ENCODE measurements at regions not wholly inside any gene's neighbourhood (a gene's known extent, or its start where the extent isn't known, plus 50 kb on each side); places are given as distances from the start of the nearest gene placed in this dataset.

GRCh38 chr2:128922154-128922553 lies 603.5 kb upstream of the HS6ST1 start:
- TF ChIP-seq, protein P1, sequence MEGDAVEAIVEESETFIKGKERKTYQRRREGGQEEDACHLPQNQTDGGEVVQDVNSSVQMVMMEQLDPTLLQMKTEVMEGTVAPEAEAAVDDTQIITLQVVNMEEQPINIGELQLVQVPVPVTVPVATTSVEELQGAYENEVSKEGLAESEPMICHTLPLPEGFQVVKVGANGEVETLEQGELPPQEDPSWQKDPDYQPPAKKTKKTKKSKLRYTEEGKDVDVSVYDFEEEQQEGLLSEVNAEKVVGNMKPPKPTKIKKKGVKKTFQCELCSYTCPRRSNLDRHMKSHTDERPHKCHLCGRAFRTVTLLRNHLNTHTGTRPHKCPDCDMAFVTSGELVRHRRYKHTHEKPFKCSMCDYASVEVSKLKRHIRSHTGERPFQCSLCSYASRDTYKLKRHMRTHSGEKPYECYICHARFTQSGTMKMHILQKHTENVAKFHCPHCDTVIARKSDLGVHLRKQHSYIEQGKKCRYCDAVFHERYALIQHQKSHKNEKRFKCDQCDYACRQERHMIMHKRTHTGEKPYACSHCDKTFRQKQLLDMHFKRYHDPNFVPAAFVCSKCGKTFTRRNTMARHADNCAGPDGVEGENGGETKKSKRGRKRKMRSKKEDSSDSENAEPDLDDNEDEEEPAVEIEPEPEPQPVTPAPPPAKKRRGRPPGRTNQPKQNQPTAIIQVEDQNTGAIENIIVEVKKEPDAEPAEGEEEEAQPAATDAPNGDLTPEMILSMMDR (IDR thresholded peaks at IDR 0.05) = no peak
- no peak for TF ChIP-seq ESRRA (CRISPR knock-in tag; IDR thresholded peaks at IDR 0.05; ENCODE audit: borderline replicate concordance)
- no peak for TF ChIP-seq SMAD3 (CRISPR knock-in tag; IDR thresholded peaks at IDR 0.05; ENCODE audit: borderline replicate concordance)
- TF ChIP-seq, protein P2, sequence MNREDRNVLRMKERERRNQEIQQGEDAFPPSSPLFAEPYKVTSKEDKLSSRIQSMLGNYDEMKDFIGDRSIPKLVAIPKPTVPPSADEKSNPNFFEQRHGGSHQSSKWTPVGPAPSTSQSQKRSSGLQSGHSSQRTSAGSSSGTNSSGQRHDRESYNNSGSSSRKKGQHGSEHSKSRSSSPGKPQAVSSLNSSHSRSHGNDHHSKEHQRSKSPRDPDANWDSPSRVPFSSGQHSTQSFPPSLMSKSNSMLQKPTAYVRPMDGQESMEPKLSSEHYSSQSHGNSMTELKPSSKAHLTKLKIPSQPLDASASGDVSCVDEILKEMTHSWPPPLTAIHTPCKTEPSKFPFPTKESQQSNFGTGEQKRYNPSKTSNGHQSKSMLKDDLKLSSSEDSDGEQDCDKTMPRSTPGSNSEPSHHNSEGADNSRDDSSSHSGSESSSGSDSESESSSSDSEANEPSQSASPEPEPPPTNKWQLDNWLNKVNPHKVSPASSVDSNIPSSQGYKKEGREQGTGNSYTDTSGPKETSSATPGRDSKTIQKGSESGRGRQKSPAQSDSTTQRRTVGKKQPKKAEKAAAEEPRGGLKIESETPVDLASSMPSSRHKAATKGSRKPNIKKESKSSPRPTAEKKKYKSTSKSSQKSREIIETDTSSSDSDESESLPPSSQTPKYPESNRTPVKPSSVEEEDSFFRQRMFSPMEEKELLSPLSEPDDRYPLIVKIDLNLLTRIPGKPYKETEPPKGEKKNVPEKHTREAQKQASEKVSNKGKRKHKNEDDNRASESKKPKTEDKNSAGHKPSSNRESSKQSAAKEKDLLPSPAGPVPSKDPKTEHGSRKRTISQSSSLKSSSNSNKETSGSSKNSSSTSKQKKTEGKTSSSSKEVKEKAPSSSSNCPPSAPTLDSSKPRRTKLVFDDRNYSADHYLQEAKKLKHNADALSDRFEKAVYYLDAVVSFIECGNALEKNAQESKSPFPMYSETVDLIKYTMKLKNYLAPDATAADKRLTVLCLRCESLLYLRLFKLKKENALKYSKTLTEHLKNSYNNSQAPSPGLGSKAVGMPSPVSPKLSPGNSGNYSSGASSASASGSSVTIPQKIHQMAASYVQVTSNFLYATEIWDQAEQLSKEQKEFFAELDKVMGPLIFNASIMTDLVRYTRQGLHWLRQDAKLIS (CRISPR knock-in tag; IDR thresholded peaks at IDR 0.05; ENCODE audit: borderline replicate concordance) = no peak
- TF ChIP-seq, protein P3, sequence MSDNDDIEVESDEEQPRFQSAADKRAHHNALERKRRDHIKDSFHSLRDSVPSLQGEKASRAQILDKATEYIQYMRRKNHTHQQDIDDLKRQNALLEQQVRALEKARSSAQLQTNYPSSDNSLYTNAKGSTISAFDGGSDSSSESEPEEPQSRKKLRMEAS (CRISPR knock-in tag; IDR thresholded peaks at IDR 0.05) = no peak
- no peak for TF ChIP-seq FOXP4 (CRISPR knock-in tag; IDR thresholded peaks at IDR 0.05)
